ENCODE measurements at regions not wholly inside any gene's neighbourhood (a gene's known extent, or its start where the extent isn't known, plus 50 kb on each side); places are given as distances from the start of the nearest gene placed in this dataset.
A peak's percentile ranks its signal among the peaks of the same experiment; 100 is the strongest.

- no peak overlapping the region for H3K4me3 ChIP-seq (ENCODE audit: low read depth, low read length)
- TF ChIP-seq CTCF (IDR thresholded peaks at IDR 0.05; ENCODE audit: borderline replicate concordance, insufficient read depth, low read depth, low read length), result no peak
These were observed 171.4 kb downstream of the PTN start for GRCh38 chr7:137172105-137172590.

GRCh38 chr7:137169282-137169698, 174.2 kb downstream of the PTN start:
- no peak overlapping the region for H3K4me3 ChIP-seq (ENCODE audit: low read depth, low read length)
- peak; percentile 32; the same call in 1 of the 2 replicates for TF ChIP-seq CTCF (IDR thresholded peaks at IDR 0.05; ENCODE audit: borderline replicate concordance, insufficient read depth, low read depth, low read length)

- TF ChIP-seq CTCF (IDR thresholded peaks at IDR 0.05; ENCODE audit: borderline replicate concordance, insufficient read depth, low read depth, low read length), result no peak
- H3K4me3 ChIP-seq (ENCODE audit: low read depth, low read length), result no peak overlapping the region
These were observed 175.9 kb downstream of the PTN start for GRCh38 chr7:137167609-137168008.

GRCh38 chr7:137166363-137166762, 177.2 kb downstream of the PTN start:
- TF ChIP-seq CTCF (IDR thresholded peaks at IDR 0.05; ENCODE audit: borderline replicate concordance, insufficient read depth, low read depth, low read length), result no peak
- no peak overlapping the region for H3K4me3 ChIP-seq (ENCODE audit: low read depth, low read length)

- TF ChIP-seq CTCF (IDR thresholded peaks at IDR 0.05; ENCODE audit: borderline replicate concordance, insufficient read depth, low read depth, low read length), result no peak
- no peak overlapping the region for H3K4me3 ChIP-seq (ENCODE audit: low read depth, low read length)
These were observed 177.7 kb downstream of the PTN start for GRCh38 chr7:137165786-137166185.

- H3K4me3 ChIP-seq (ENCODE audit: low read depth, low read length), result no peak overlapping the region
- no peak for TF ChIP-seq CTCF (IDR thresholded peaks at IDR 0.05; ENCODE audit: borderline replicate concordance, insufficient read depth, low read depth, low read length)
These were observed 178.3 kb downstream of the PTN start for GRCh38 chr7:137165241-137165640.

- no peak for TF ChIP-seq CTCF (IDR thresholded peaks at IDR 0.05; ENCODE audit: borderline replicate concordance, insufficient read depth, low read depth, low read length)
- no peak overlapping the region for H3K4me3 ChIP-seq (ENCODE audit: low read depth, low read length)
These were observed 179.3 kb downstream of the PTN start for GRCh38 chr7:137164251-137164650.
